OCI-LY7 (cell line): ENCODE measurements at regions not wholly inside any gene's neighbourhood (a gene's known extent, or its start where the extent isn't known, plus 50 kb on each side); places are given as distances from the start of the nearest gene placed in this dataset.

Experiments
- BruUV-seq: library from RNA; stranded (reverse); fragments of 400-500 nt; replicated peaks from 2 replicates; lab custom pipeline; 2021; lab: Mats Ljungman, UMichigan
- CTCF ChIA-PET: fragments of 300-600 bp; sonication (Branson Sonifier 250); formaldehyde crosslinking; loops from one replicate; lab custom pipeline; 2022; ENCODE audit warnings: antibody characterized with exemption; ENCODE audit not compliant: unreplicated experiment; lab: Charles Lee
- POLR2A ChIA-PET: fragments of 300-600 bp; sonication (Branson Sonifier 250); formaldehyde crosslinking; loops from one replicate; lab custom pipeline; 2022; ENCODE audit warnings: antibody characterized with exemption; lab: Charles Lee
- DNase-seq: peaks from one replicate; pipeline ENCODE4 v3.0.0-alpha.2; 2015; ENCODE audit warnings: low spot score
- H2AFZ ChIP-seq: fragments of 200-600 bp; sonication (generic), shearing (Covaris generic); 2 replicates; pipeline ENCODE4 v1.6.1; 2014; ENCODE audit warnings: mild to moderate bottlenecking, antibody characterized with exemption, low read length, moderate library complexity
- H3K27ac ChIP-seq: fragments of 200-600 bp; sonication (generic); 2 replicates; pipeline ENCODE4 v1.5.1; 2014; ENCODE audit warnings: mixed run types, low read depth, mild to moderate bottlenecking, moderate library complexity, low read length, inconsistent platforms; ENCODE audit not compliant: poor library complexity, severe bottlenecking
- H3K36me3 ChIP-seq: fragments of 200-600 bp; sonication (generic); 2 replicates; pipeline ENCODE4 v1.6.1; 2014; ENCODE audit warnings: mild to moderate bottlenecking, antibody characterized with exemption, low read length, moderate library complexity, mixed read lengths; ENCODE audit not compliant: insufficient read depth
- H3K4me1 ChIP-seq: fragments of 200-600 bp; sonication (generic); 2 replicates; pipeline ENCODE4 v1.5.1; 2014; ENCODE audit warnings: mild to moderate bottlenecking, low read length; ENCODE audit not compliant: insufficient read depth, poor library complexity, severe bottlenecking
- H3K4me2 ChIP-seq: fragments of 200-600 bp; sonication (generic); 2 replicates; pipeline ENCODE4 v1.6.1; 2014; ENCODE audit warnings: mild to moderate bottlenecking, low read length
- H3K4me3 ChIP-seq: fragments of 200-600 bp; sonication (generic); 2 replicates; pipeline ENCODE4 v1.5.1; 2014; ENCODE audit warnings: mild to moderate bottlenecking, low read depth, low read length; ENCODE audit not compliant: poor library complexity, severe bottlenecking
- H3K79me2 ChIP-seq: fragments of 200-600 bp; sonication (generic); 2 replicates; pipeline ENCODE4 v1.6.1; 2016; ENCODE audit warnings: low read depth, mild to moderate bottlenecking, low read length, moderate library complexity, mixed read lengths; ENCODE audit not compliant: insufficient read depth
- H3K9me2 ChIP-seq: fragments of 200-600 bp; sonication (generic); 2 replicates; pipeline ENCODE4 v1.6.1; 2016; ENCODE audit warnings: mild to moderate bottlenecking, low read length, mixed read lengths; ENCODE audit not compliant: insufficient read depth
- H3K9me3 ChIP-seq: fragments of 200-600 bp; sonication (generic); 2 replicates; pipeline ENCODE4 v1.6.1; 2014; ENCODE audit warnings: mild to moderate bottlenecking, mixed run types, low read length, mixed read lengths
- H4K20me1 ChIP-seq: fragments of 200-600 bp; sonication (generic); 2 replicates; pipeline ENCODE4 v1.6.1; 2014; ENCODE audit warnings: mild to moderate bottlenecking, antibody characterized with exemption, low read length, moderate library complexity, mixed read lengths; ENCODE audit not compliant: insufficient read depth
- EZH2phosphoT487 ChIP-seq: fragments of 200-600 bp; sonication (generic); IDR thresholded peaks from 2 replicates; pipeline ENCODE4 v1.6.1; 2018; ENCODE audit warnings: low read depth, borderline replicate concordance, mild to moderate bottlenecking, mixed run types, antibody characterized with exemption, low read length, moderate library complexity, mixed read lengths
- intact Hi-C: fragments of 100-400 bp; cut with micrococcal nuclease; formaldehyde crosslinking; loops from one replicate; pipeline ENCODE4 v1.10.0; 2022; ENCODE audit not compliant: unreplicated experiment
- TF ChIP-seq, protein P1 (sequence below): fragments of 200-600 bp; sonication (generic); conservative IDR thresholded peaks from 2 replicates; pipeline ENCODE4 v1.5.1; 2014; ENCODE audit warnings: mild to moderate bottlenecking, antibody characterized with exemption, low read length, moderate library complexity, mixed read lengths

DNA sequence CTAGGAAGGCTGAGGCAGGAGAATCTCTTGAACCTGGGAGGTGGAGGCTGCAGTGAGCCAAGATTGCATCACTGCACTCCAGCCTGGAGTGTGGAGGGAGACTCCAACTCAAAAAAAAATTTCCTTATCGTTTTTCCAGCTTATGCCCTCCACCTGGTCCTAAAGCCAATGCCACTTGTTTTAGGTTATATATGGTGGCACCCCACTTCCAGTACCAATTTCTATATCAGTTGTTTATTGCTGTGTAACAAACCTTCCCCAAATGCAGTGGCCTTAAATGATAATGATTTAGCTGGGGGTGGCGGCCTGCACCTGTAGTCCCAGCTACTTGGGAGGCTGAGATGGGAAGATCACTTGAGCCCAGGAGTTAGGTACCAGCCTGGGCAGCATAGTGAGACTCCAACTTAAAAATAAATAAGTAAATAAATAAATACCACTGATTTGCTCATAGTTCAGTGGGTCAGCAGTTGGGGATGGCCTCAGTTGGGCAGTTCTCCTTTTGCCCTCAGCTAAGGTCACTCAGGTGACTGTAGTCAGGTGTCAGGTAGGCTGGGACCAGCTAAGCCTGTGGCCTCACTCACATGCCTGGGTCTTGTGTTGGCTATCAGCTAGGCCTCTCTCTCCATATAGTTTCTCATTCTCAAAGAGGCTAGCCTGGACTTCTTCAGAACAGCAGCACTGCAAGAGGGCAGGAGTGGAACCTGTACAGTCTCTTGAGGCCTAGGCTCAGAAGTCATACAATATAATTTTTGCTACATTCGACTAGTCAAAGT lies 113.7 kb upstream of the GATA6 start:
- Histone ChIP-seq H3K4me3 (no peak overlapping the region), H2AFZ (no peak overlapping the region), H3K9me2 (no peaks in the 10 kb centered on the region), H4K20me1 (no peaks in the 10 kb centered on the region), H3K4me2 (no peak overlapping the region), H3K9me3 (no peaks in the 10 kb centered on the region), H3K79me2 (no peaks in the 10 kb centered on the region), H3K27ac (no peak overlapping the region), H3K4me1 (no peaks in the 10 kb centered on the region), H3K36me3 (no peaks in the 10 kb centered on the region)
- intact Hi-C loops, result no loop called here
- TF ChIP-seq, protein P1, sequence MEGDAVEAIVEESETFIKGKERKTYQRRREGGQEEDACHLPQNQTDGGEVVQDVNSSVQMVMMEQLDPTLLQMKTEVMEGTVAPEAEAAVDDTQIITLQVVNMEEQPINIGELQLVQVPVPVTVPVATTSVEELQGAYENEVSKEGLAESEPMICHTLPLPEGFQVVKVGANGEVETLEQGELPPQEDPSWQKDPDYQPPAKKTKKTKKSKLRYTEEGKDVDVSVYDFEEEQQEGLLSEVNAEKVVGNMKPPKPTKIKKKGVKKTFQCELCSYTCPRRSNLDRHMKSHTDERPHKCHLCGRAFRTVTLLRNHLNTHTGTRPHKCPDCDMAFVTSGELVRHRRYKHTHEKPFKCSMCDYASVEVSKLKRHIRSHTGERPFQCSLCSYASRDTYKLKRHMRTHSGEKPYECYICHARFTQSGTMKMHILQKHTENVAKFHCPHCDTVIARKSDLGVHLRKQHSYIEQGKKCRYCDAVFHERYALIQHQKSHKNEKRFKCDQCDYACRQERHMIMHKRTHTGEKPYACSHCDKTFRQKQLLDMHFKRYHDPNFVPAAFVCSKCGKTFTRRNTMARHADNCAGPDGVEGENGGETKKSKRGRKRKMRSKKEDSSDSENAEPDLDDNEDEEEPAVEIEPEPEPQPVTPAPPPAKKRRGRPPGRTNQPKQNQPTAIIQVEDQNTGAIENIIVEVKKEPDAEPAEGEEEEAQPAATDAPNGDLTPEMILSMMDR, result no peak
- no peak for DNase-seq
- ChIA-PET POLR2A (no interaction called here), CTCF (no interaction called here)
- no TSS peak for BruUV-seq

DNA sequence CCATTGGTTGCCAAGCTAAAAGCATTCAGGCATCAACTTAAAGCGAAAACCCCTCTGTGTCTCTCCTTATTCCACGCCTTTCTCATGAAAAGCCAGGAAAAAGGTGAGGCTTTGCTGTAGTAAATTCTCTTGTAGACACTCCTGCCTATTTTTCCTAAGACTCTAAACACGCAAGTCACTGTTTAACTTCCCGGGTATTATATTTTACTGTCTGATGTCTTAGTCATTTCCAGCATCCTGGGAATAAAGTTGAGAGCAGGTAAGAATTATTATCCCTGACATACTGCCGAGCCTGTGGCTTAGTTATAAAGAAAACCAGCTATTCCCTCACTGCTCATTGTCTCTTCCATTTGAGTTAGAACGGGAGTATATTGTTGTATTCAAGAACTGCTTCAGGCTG lies 112.4 kb upstream of the GATA6 start:
- TF ChIP-seq, protein P1, result no peak
- no peaks in the 10 kb centered on the region for H3K9me2 ChIP-seq
- no peak overlapping the region for H3K4me2 ChIP-seq
- ChIA-PET CTCF (no interaction called here), POLR2A (no interaction called here)
- no peaks in the 10 kb centered on the region for H3K9me3 ChIP-seq
- intact Hi-C loops, result no loop called here
- H3K79me2 ChIP-seq, result no peaks in the 10 kb centered on the region
- H3K4me3 ChIP-seq, result no peak overlapping the region
- H3K27ac ChIP-seq, result no peak overlapping the region
- H3K36me3 ChIP-seq, result no peaks in the 10 kb centered on the region
- DNase-seq, result no peak
- BruUV-seq, result no TSS peak
- H2AFZ ChIP-seq, result no peak overlapping the region
- no peaks in the 10 kb centered on the region for H3K4me1 ChIP-seq
- H4K20me1 ChIP-seq, result no peaks in the 10 kb centered on the region

DNA sequence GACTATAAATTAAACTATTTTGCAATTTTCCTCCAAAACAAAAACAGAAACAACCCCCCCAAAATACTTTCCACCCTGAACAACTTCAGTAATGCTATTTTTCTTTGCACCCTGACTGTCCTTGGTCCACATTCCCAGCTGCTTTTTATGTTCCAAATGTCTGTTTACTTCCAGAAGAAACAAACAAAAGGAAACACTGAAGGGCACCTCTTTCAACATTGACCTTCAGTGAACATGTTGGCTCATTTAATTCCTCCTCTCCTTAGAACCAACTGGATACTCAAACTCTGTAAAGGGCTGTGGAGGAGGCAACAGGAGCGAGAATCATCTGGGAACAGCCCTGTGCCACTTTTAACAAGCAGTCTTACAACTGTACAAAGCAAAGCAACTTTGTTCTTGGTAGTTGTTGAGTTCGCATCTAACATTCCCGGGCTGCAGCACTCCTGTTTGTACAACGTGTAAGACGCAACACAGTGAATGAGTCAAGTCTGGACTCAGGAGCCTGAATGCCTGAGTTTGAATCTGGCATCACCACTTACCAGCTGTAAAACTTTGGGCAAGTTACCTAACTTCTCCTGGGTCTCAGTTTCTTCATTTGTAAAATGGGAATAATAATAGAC lies 111.4 kb upstream of the GATA6 start:
- H3K4me2 ChIP-seq, result no peak overlapping the region
- H3K9me2 ChIP-seq, result no peaks in the 10 kb centered on the region
- H4K20me1 ChIP-seq, result no peaks in the 10 kb centered on the region
- no peaks in the 10 kb centered on the region for H3K79me2 ChIP-seq
- no peaks in the 10 kb centered on the region for H3K36me3 ChIP-seq
- TF ChIP-seq, protein P1, result no peak
- TF ChIP-seq EZH2phosphoT487, result no peak
- no peaks in the 10 kb centered on the region for H3K9me3 ChIP-seq
- no peak overlapping the region for H3K4me3 ChIP-seq
- DNase-seq, result no peak
- no peak overlapping the region for H3K27ac ChIP-seq
- no peak overlapping the region for H2AFZ ChIP-seq
- ChIA-PET POLR2A (interaction anchor here (0.6 kb wide), 1 partner anchor 688 kb away, joined by 3 read pairs; no protein-coding TSS in a partner anchor), CTCF (no interaction called here)
- no peaks in the 10 kb centered on the region for H3K4me1 ChIP-seq
- no TSS peak for BruUV-seq
- intact Hi-C loops, result no loop called here
